DMS153 treated with DMSO at 0.1 percent for 48 hours (cell line): ENCODE measurements at regions not wholly inside any gene's neighbourhood (a gene's known extent, or its start where the extent isn't known, plus 50 kb on each side); places are given as distances from the start of the nearest gene placed in this dataset.

Source experiments
- DNase-seq: peaks from one replicate; lab custom pipeline; 2025; ENCODE audit not compliant: unreplicated experiment; lab: John Stamatoyannopoulos, UW

GRCh38 chr3:127134466-127134865 lies 58.5 kb upstream of the PRR23E start:
- DNase-seq: no peak

GRCh38 chr3:127134887-127135240 lies 58.1 kb upstream of the PRR23E start:
- DNase-seq: no peak

- DNase-seq: no peak
These were observed 57.5 kb upstream of the PRR23E start for GRCh38 chr3:127135241-127136023.

GRCh38 chr3:127136024-127136600 lies 56.8 kb upstream of the PRR23E start:
- DNase-seq: no peak

- no peak for DNase-seq
These were observed 56.2 kb upstream of the PRR23E start for GRCh38 chr3:127136706-127137105.

- no peak for DNase-seq
These were observed 55.8 kb upstream of the PRR23E start for GRCh38 chr3:127137113-127137512.

GRCh38 chr3:127137757-127138536 lies 55.0 kb upstream of the PRR23E start:
- no peak for DNase-seq

GRCh38 chr3:127139601-127140500 lies 53.1 kb upstream of the PRR23E start:
- DNase-seq: no peak

- no peak for DNase-seq
These were observed 52.1 kb upstream of the PRR23E start for GRCh38 chr3:127140501-127141460.

- peak; percentile 96 for DNase-seq
These were observed 50.8 kb upstream of the PRR23E start for GRCh38 chr3:127141921-127142730.
